ENCODE measurements at regions not wholly inside any gene's neighbourhood (a gene's known extent, or its start where the extent isn't known, plus 50 kb on each side); places are given as distances from the start of the nearest gene placed in this dataset.

- no peak for TF ChIP-seq EZH2 (IDR thresholded peaks at IDR 0.05; ENCODE audit: low read length)
- TF ChIP-seq CTCF (optimal IDR thresholded peaks at IDR 0.05 in 1 of 3, IDR thresholded peaks at IDR 0.05 in 1 of 3, conservative IDR thresholded peaks at IDR 0.05 in 1 of 3; ENCODE audit: extremely low read depth in 1 of 3, insufficient read depth in 2 of 3, low read length in 3 of 3), result no peak
- no peaks in the 10 kb centered on the region for H4K20me1 ChIP-seq (ENCODE audit: control insufficient read depth, extremely low read depth, insufficient read depth, low read length)
- no peak overlapping the region for H3K4me3 ChIP-seq (ENCODE audit: control insufficient read depth in 2 of 3, extremely low read depth in 1 of 3, insufficient read depth in 2 of 3, low read depth in 1 of 3, low read length in 3 of 3)
- no peaks in the 10 kb centered on the region for H3K9me3 ChIP-seq (ENCODE audit: control insufficient read depth, low read depth, low read length)
- H3K79me2 ChIP-seq (ENCODE audit: control insufficient read depth, insufficient read depth, low read length), result no peaks in the 10 kb centered on the region
- H3K4me1 ChIP-seq (ENCODE audit: control insufficient read depth, extremely low read depth, insufficient read depth, low read length), result no peaks in the 10 kb centered on the region
- H3K9ac ChIP-seq (ENCODE audit: control insufficient read depth, extremely low read depth, insufficient read depth, low read length), result no peak overlapping the region
- dilution Hi-C loops (cut with MboI; ENCODE audit: extremely low pct_ligation_motif_present, low sequenced_read_pairs), result no loop called here
- H2AFZ ChIP-seq (ENCODE audit: control insufficient read depth, low read length), result no peak overlapping the region
- no peaks in the 10 kb centered on the region for H3K27me3 ChIP-seq (ENCODE audit: control insufficient read depth, extremely low read depth, insufficient read depth, low read length)
- H3K27ac ChIP-seq (ENCODE audit: control insufficient read depth, insufficient read depth, low read length), result no peak overlapping the region
- no peak for DNase-seq (ENCODE audit: low read depth, low spot score)
- no peak for FAIRE-seq
- H3K4me2 ChIP-seq (ENCODE audit: control insufficient read depth, extremely low read depth, insufficient read depth, low read depth, low read length), result no peak overlapping the region
- H3K36me3 ChIP-seq (ENCODE audit: control insufficient read depth in 2 of 2, extremely low read depth in 1 of 2, insufficient read depth in 2 of 2, low read length in 2 of 2), result no peaks in the 10 kb centered on the region
- H3K9me1 ChIP-seq (ENCODE audit: control insufficient read depth, extremely low read depth, insufficient read depth, low read length), result no peaks in the 10 kb centered on the region
These were observed 1709.6 kb upstream of the WWC1 start for GRCh38 chr5:166581826-166582225.

GRCh38 chr5:166582416-166582815, 1709.0 kb upstream of the WWC1 start:
- dilution Hi-C loops (cut with MboI; ENCODE audit: extremely low pct_ligation_motif_present, low sequenced_read_pairs), result no loop called here
- H3K27ac ChIP-seq (ENCODE audit: control insufficient read depth, insufficient read depth, low read length), result no peak overlapping the region

More at GRCh38 chr5:166582416-166582815, 1709.0 kb upstream of the WWC1 start:
- Histone ChIP-seq H3K4me1 (ENCODE audit: control insufficient read depth, extremely low read depth, insufficient read depth, low read length) (no peaks in the 10 kb centered on the region), H3K27me3 (ENCODE audit: control insufficient read depth, extremely low read depth, insufficient read depth, low read length) (no peaks in the 10 kb centered on the region), H3K36me3 (ENCODE audit: control insufficient read depth in 2 of 2, extremely low read depth in 1 of 2, insufficient read depth in 2 of 2, low read length in 2 of 2) (no peaks in the 10 kb centered on the region), H3K79me2 (ENCODE audit: control insufficient read depth, insufficient read depth, low read length) (no peaks in the 10 kb centered on the region), H3K9me1 (ENCODE audit: control insufficient read depth, extremely low read depth, insufficient read depth, low read length) (no peaks in the 10 kb centered on the region), H3K4me2 (ENCODE audit: control insufficient read depth, extremely low read depth, insufficient read depth, low read depth, low read length) (no peak overlapping the region), H3K4me3 (ENCODE audit: control insufficient read depth in 2 of 3, extremely low read depth in 1 of 3, insufficient read depth in 2 of 3, low read depth in 1 of 3, low read length in 3 of 3) (no peak overlapping the region), H3K9me3 (ENCODE audit: control insufficient read depth, low read depth, low read length) (no peaks in the 10 kb centered on the region), H4K20me1 (ENCODE audit: control insufficient read depth, extremely low read depth, insufficient read depth, low read length) (no peaks in the 10 kb centered on the region), H3K9ac (ENCODE audit: control insufficient read depth, extremely low read depth, insufficient read depth, low read length) (no peak overlapping the region), H2AFZ (ENCODE audit: control insufficient read depth, low read length) (no peak overlapping the region)
- no peak for DNase-seq (ENCODE audit: low read depth, low spot score)
- FAIRE-seq, result no peak
- TF ChIP-seq CTCF (optimal IDR thresholded peaks at IDR 0.05 in 1 of 3, IDR thresholded peaks at IDR 0.05 in 1 of 3, conservative IDR thresholded peaks at IDR 0.05 in 1 of 3; ENCODE audit: extremely low read depth in 1 of 3, insufficient read depth in 2 of 3, low read length in 3 of 3) (no peak), EZH2 (IDR thresholded peaks at IDR 0.05; ENCODE audit: low read length) (no peak)

Measured in keratinocyte (primary cell).